ENCODE measurements at regions not wholly inside any gene's neighbourhood (a gene's known extent, or its start where the extent isn't known, plus 50 kb on each side); places are given as distances from the start of the nearest gene placed in this dataset.

DNA sequence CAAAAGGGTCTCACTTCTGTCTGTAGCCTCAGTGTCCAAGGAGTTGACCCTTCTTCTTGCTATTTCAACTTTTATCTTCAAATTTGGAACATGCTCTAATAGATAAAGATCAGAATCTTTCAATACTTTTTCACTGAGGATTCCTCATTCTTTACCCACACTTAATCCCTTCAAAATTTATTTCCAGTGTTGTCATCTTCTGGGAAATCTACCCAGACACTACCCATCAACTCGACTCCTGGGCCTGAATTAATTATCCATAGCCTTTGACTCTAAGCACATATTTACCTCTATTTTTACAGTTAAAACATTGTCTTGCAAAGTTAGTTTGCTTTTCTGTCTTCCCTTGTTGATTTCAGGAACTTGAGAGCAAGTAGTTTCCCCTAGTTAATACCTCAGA is 1022.5 kb downstream of the PCDH9 start:
- in situ Hi-C loops (cut with HindIII; ENCODE audit: extremely low pct_ligation_motif_present, low pct_unique_long_range_greater_than_20kb) = no loop called here

DNA sequence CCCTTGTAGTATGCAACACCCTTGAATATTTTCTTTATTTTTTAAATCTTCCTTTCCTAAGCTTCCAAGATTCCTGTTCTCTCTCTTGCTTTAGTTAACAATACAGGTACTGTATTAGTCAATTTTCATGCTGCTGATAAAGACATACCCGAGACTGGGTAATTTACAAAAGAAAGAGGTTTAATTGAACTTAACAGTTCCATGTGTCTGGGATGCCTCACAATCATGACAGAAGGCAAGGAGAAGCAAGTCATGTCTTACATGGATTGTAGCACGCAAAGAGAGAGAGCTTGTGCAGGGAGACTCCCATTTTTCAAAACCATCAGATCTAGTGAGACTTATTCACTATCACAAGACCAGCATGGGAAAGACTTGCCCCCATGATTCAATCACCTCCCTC is 1024.3 kb downstream of the PCDH9 start:
- H2AFZ ChIP-seq (ENCODE audit: low read length) = no peak overlapping the region
- H3K4me3 ChIP-seq (replicated peaks in 1 of 3; ENCODE audit: insufficient read depth in 1 of 3, low read depth in 2 of 3, low read length in 3 of 3) = no peak overlapping the region
- ChIA-PET CTCF (ENCODE audit: low intra/inter-chr PET ratio, low total read pairs) (no interaction called here), POLR2A (no interaction called here)
- no peaks in the 10 kb centered on the region for H3K27me3 ChIP-seq (ENCODE audit: control insufficient read depth in 1 of 2, insufficient read depth in 2 of 2, low read length in 2 of 2)
- no peaks in the 10 kb centered on the region for H3K4me1 ChIP-seq (ENCODE audit: insufficient read depth, low read length)
- TF ChIP-seq MXI1 (IDR thresholded peaks at IDR 0.05; ENCODE audit: borderline replicate concordance, low read depth, low read length) = no peak
- TF ChIP-seq ZKSCAN8 (CRISPR knock-in tag; IDR thresholded peaks at IDR 0.05; ENCODE audit: borderline replicate concordance) = no peak
- no peak for TF ChIP-seq RFX5 (IDR thresholded peaks at IDR 0.05; ENCODE audit: low read depth, low read length)
- H3K79me2 ChIP-seq (ENCODE audit: insufficient read depth, low read length) = no peaks in the 10 kb centered on the region
- H3K9me3 ChIP-seq (ENCODE audit: low read length) = peaks cover 14% of the 10 kb centered on the region; the same call in 1 of the 2 replicates
- H3K4me2 ChIP-seq (ENCODE audit: low read depth, low read length) = no peak overlapping the region
- in situ Hi-C loops (cut with HindIII; ENCODE audit: extremely low pct_ligation_motif_present, low pct_unique_long_range_greater_than_20kb) (no loop called here), intact Hi-C loops (cut with micrococcal nuclease; ENCODE audit: unreplicated experiment) (no loop called here)
- H3K9ac ChIP-seq (ENCODE audit: insufficient read depth, low read depth, low read length) = no peak overlapping the region
- no TSS peak for BruUV-seq (replicated peaks)
- no peaks in the 10 kb centered on the region for H3K36me3 ChIP-seq (replicated peaks in 1 of 2; ENCODE audit: control insufficient read depth in 1 of 2, insufficient read depth in 2 of 2, low read length in 2 of 2)
- FAIRE-seq = no peak
- no peak overlapping the region for H3K27ac ChIP-seq (ENCODE audit: extremely low read length, insufficient read depth, low read length)
- ATAC-seq = no peak
- no peak for DNase-seq (ENCODE audit: low spot score)
- 0% methylated on average over 2 of the region's 2 CpGs for WGBS (ENCODE audit: low lambda C conversion rate)
- no peaks in the 10 kb centered on the region for H4K20me1 ChIP-seq (ENCODE audit: insufficient read depth, low read length)

More for the DNA sequence above, 1022.5 kb downstream of the PCDH9 start:
- H3K4me3 ChIP-seq (replicated peaks in 1 of 3; ENCODE audit: insufficient read depth in 1 of 3, low read depth in 2 of 3, low read length in 3 of 3) = no peak overlapping the region
- DNase-seq (ENCODE audit: low spot score) (no peak), FAIRE-seq (no peak), ATAC-seq (no peak)
- ChIA-PET POLR2A (no interaction called here), CTCF (ENCODE audit: low intra/inter-chr PET ratio, low total read pairs) (no interaction called here)
- no peaks in the 10 kb centered on the region for H3K79me2 ChIP-seq (ENCODE audit: insufficient read depth, low read length)
- no peak overlapping the region for H3K9ac ChIP-seq (ENCODE audit: insufficient read depth, low read depth, low read length)
- no peak overlapping the region for H2AFZ ChIP-seq (ENCODE audit: low read length)
- WGBS (ENCODE audit: low lambda C conversion rate) = 0% methylated on average over 1 of the region's 1 CpG
- peaks cover 14% of the 10 kb centered on the region; the same call in 1 of the 2 replicates for H3K9me3 ChIP-seq (ENCODE audit: low read length)
- no peaks in the 10 kb centered on the region for H3K36me3 ChIP-seq (replicated peaks in 1 of 2; ENCODE audit: control insufficient read depth in 1 of 2, insufficient read depth in 2 of 2, low read length in 2 of 2)
- no peaks in the 10 kb centered on the region for H3K27me3 ChIP-seq (ENCODE audit: control insufficient read depth in 1 of 2, insufficient read depth in 2 of 2, low read length in 2 of 2)
- no peaks in the 10 kb centered on the region for H3K4me1 ChIP-seq (ENCODE audit: insufficient read depth, low read length)
- H3K4me2 ChIP-seq (ENCODE audit: low read depth, low read length) = no peak overlapping the region
- intact Hi-C loops (cut with micrococcal nuclease; ENCODE audit: unreplicated experiment) = no loop called here
- H4K20me1 ChIP-seq (ENCODE audit: insufficient read depth, low read length) = no peaks in the 10 kb centered on the region
- BruUV-seq (replicated peaks) = no TSS peak
- H3K27ac ChIP-seq (ENCODE audit: extremely low read length, insufficient read depth, low read length) = no peak overlapping the region
- no peak for TF ChIP-seq ZBTB1 (CRISPR knock-in tag; IDR thresholded peaks at IDR 0.05; ENCODE audit: borderline replicate concordance)
- no peak for TF ChIP-seq RAD21 (CRISPR knock-in tag; IDR thresholded peaks at IDR 0.05)
- TF ChIP-seq EED (CRISPR knock-in tag; IDR thresholded peaks at IDR 0.05) = no peak
